IMR-90 (cell line): ENCODE measurements at regions not wholly inside any gene's neighbourhood (a gene's known extent, or its start where the extent isn't known, plus 50 kb on each side); places are given as distances from the start of the nearest gene placed in this dataset.

ENCODE experiments used
- ATAC-seq: fragments of 200-7000 bp; cut with Tn5 transposase; 2 replicates; pipeline ENCODE4 v1.9.1; 2020; ENCODE audit warnings: low read depth, mild to moderate bottlenecking, moderate library complexity
- BruUV-seq: library from RNA; stranded (reverse); fragments of 400-500 nt; replicated peaks from 2 replicates; lab custom pipeline; 2021; lab: Mats Ljungman, UMichigan
- CTCF ChIA-PET: fragments of 300-600 bp; formaldehyde crosslinking; extraction: SDS; loops from one replicate; lab custom pipeline; 2021; ENCODE audit warnings: antibody characterized with exemption; lab: Yijun Ruan, JAX
- POLR2A ChIA-PET: fragments of 300-600 bp; sonication (Branson Sonifier 250); formaldehyde crosslinking; loops from one replicate; lab custom pipeline; 2022; ENCODE audit warnings: antibody characterized with exemption; ENCODE audit not compliant: unreplicated experiment; lab: Charles Lee
- DNase-seq: peaks from one replicate; pipeline ENCODE4 v3.0.0; 2013
- H2AFZ ChIP-seq: replicated peaks from 2 replicates; pipeline ENCODE3; 2013; ENCODE audit warnings: low read length, mild to moderate bottlenecking; ENCODE audit not compliant: poor library complexity
- H2AK5ac ChIP-seq: 2 replicates; pipeline ENCODE4 v1.6.1; 2013; ENCODE audit warnings: low read depth, low read length, inconsistent platforms
- H2AK9ac ChIP-seq: replicated peaks from 2 replicates; pipeline ENCODE3; 2013; ENCODE audit warnings: mild to moderate bottlenecking, low read depth, low read length, moderate library complexity; ENCODE audit not compliant: poor library complexity
- H2BK120ac ChIP-seq: 2 replicates; pipeline ENCODE4 v1.6.1; 2013; ENCODE audit warnings: low read depth, low read length, inconsistent platforms
- H2BK15ac ChIP-seq: 3 replicates; pipeline ENCODE4 v1.6.1; 2013; ENCODE audit warnings: low read depth, low read length, inconsistent platforms
- H2BK20ac ChIP-seq: 2 replicates; pipeline ENCODE4 v1.6.1; 2013; ENCODE audit warnings: low read depth, mild to moderate bottlenecking, inconsistent platforms, low read length, moderate library complexity
- H2BK5ac ChIP-seq: 2 replicates; pipeline ENCODE4 v1.6.1; 2013; ENCODE audit warnings: mild to moderate bottlenecking, low read depth, low read length, inconsistent platforms; ENCODE audit not compliant: poor library complexity, severe bottlenecking
- H3K14ac ChIP-seq: replicated peaks from 2 replicates; pipeline ENCODE4 v1.6.1; 2013; ENCODE audit warnings: low read depth, low read length, inconsistent platforms
- H3K18ac ChIP-seq: 2 replicates; pipeline ENCODE4 v1.6.1; 2013; ENCODE audit warnings: low read depth, low read length, control low read depth
- H3K23ac ChIP-seq: 2 replicates; pipeline ENCODE4 v1.6.1; 2013; ENCODE audit warnings: low read depth, low read length, inconsistent platforms
- H3K27ac ChIP-seq: 2 replicates; pipeline ENCODE4 v1.5.1; 2013; ENCODE audit warnings: mild to moderate bottlenecking, control low read depth, low read length; ENCODE audit not compliant: insufficient read depth
- H3K27me3 ChIP-seq: 2 replicates; pipeline ENCODE4 v1.6.1; 2013; ENCODE audit warnings: low read length; ENCODE audit not compliant: control insufficient read depth, insufficient read depth
- H3K36me3 ChIP-seq: 2 replicates; pipeline ENCODE4 v1.6.1; 2013; ENCODE audit warnings: low read length, mixed read lengths; ENCODE audit not compliant: control insufficient read depth, insufficient read depth
- H3K4ac ChIP-seq: 2 replicates; pipeline ENCODE4 v1.6.1; 2013; ENCODE audit warnings: low read depth, low read length, inconsistent platforms
- H3K4me1 ChIP-seq: 2 replicates; pipeline ENCODE4 v1.6.1; 2013; ENCODE audit warnings: low read length, mixed read lengths; ENCODE audit not compliant: control insufficient read depth, insufficient read depth
- H3K4me2 ChIP-seq: 2 replicates; pipeline ENCODE4 v1.6.1; 2013; ENCODE audit warnings: low read depth, mild to moderate bottlenecking, control low read depth, low read length, moderate library complexity
- H3K4me3 ChIP-seq: 2 replicates; pipeline ENCODE4 v1.5.1; 2013; ENCODE audit warnings: low read depth, mild to moderate bottlenecking, control low read depth, low read length, moderate library complexity; ENCODE audit not compliant: insufficient read depth
- H3K56ac ChIP-seq: 2 replicates; pipeline ENCODE4 v1.6.1; 2013; ENCODE audit warnings: low read length, inconsistent platforms; ENCODE audit not compliant: insufficient read depth; ENCODE audit errors: extremely low read depth
- H3K79me1 ChIP-seq, 2 experiments: 2 replicates each; pipeline ENCODE4 v1.6.1; 2013; ENCODE audit warnings: low read length in 2 of 2, inconsistent platforms in 1 of 2, low read depth in 1 of 2
- H3K9ac ChIP-seq: 2 replicates; pipeline ENCODE4 v1.6.1; 2013; ENCODE audit warnings: low read depth, low read length, control low read depth
- H3K9me1 ChIP-seq: 2 replicates; pipeline ENCODE4 v1.6.1; 2013; ENCODE audit warnings: low read length, inconsistent platforms; ENCODE audit not compliant: insufficient read depth
- H3K9me3 ChIP-seq: 2 replicates; pipeline ENCODE4 v1.6.1; 2013; ENCODE audit warnings: low read length; ENCODE audit not compliant: control insufficient read depth, insufficient read depth
- H4K20me1 ChIP-seq: 2 replicates; pipeline ENCODE4 v1.6.1; 2013; ENCODE audit warnings: low read length, inconsistent platforms; ENCODE audit not compliant: insufficient read depth
- H4K5ac ChIP-seq: 2 replicates; pipeline ENCODE4 v1.6.1; 2013; ENCODE audit warnings: mild to moderate bottlenecking, low read depth, low read length, control low read depth
- H4K8ac ChIP-seq, 2 experiments: 2 replicates each; pipeline ENCODE4 v1.6.1; 2013; ENCODE audit warnings: low read depth in 2 of 2, low read length in 2 of 2, control low read depth in 1 of 2, inconsistent platforms in 1 of 2
- H4K91ac ChIP-seq: 2 replicates; pipeline ENCODE4 v1.6.1; 2013; ENCODE audit warnings: low read depth, low read length, inconsistent platforms; ENCODE audit not compliant: insufficient read depth
- BHLHE40 ChIP-seq: fragments of 150-350 bp; IDR thresholded peaks from 2 replicates; pipeline ENCODE4 v1.6.1; 2016; ENCODE audit warnings: mild to moderate bottlenecking, low read depth, low read length
- CEBPB ChIP-seq: IDR thresholded peaks from 2 replicates; pipeline ENCODE4 v1.6.1; 2012; ENCODE audit warnings: low read depth, low read length, improper control_type of control experiment
- CHD1 ChIP-seq: IDR thresholded peaks from 2 replicates; pipeline ENCODE4 v1.6.1; 2012; ENCODE audit warnings: low read depth, low read length, improper control_type of control experiment
- CTCF ChIP-seq: conservative IDR thresholded peaks from 2 replicates; pipeline ENCODE4 v1.5.1; 2012; ENCODE audit warnings: mild to moderate bottlenecking, low read depth, low read length, improper control_type of control experiment
- ELK1 ChIP-seq: fragments of 150-350 bp; IDR thresholded peaks from 2 replicates; pipeline ENCODE4 v1.6.1; 2016; ENCODE audit warnings: low read depth, mild to moderate bottlenecking, low read length, moderate library complexity, borderline replicate concordance
- FOS ChIP-seq: fragments of 150-350 bp; IDR thresholded peaks from 2 replicates; pipeline ENCODE4 v1.6.1; 2016; ENCODE audit warnings: low read depth, low read length
- MAFK ChIP-seq: IDR thresholded peaks from 2 replicates; pipeline ENCODE4 v1.6.1; 2012; ENCODE audit warnings: low read depth, low read length, improper control_type of control experiment
- MAZ ChIP-seq: IDR thresholded peaks from 2 replicates; pipeline ENCODE4 v1.6.1; 2012; ENCODE audit warnings: low read depth, mild to moderate bottlenecking, low read length, improper control_type of control experiment, moderate library complexity, borderline replicate concordance
- MXI1 ChIP-seq: IDR thresholded peaks from 2 replicates; pipeline ENCODE4 v1.6.1; 2012; ENCODE audit warnings: low read depth, mild to moderate bottlenecking, low read length, moderate library complexity, borderline replicate concordance
- NFE2L2 ChIP-seq: fragments of 150-350 bp; IDR thresholded peaks from 2 replicates; pipeline ENCODE4 v1.6.1; 2016; ENCODE audit warnings: low read depth, mild to moderate bottlenecking, low read length
- POLR2A ChIP-seq: IDR thresholded peaks from 2 replicates; pipeline ENCODE4 v1.6.1; 2012; ENCODE audit warnings: mild to moderate bottlenecking, low read depth, low read length
- RAD21 ChIP-seq: IDR thresholded peaks from 2 replicates; pipeline ENCODE4 v1.6.1; 2012; ENCODE audit warnings: low read length, improper control_type of control experiment
- RCOR1 ChIP-seq: IDR thresholded peaks from 2 replicates; pipeline ENCODE4 v1.6.1; 2012; ENCODE audit warnings: mild to moderate bottlenecking, low read length, improper control_type of control experiment; ENCODE audit not compliant: insufficient replicate concordance
- RFX5 ChIP-seq: IDR thresholded peaks from 2 replicates; pipeline ENCODE4 v1.8.0; 2012; ENCODE audit warnings: low read depth, mild to moderate bottlenecking, low read length, moderate library complexity
- SMC3 ChIP-seq: fragments of 150-350 bp; IDR thresholded peaks from 2 replicates; pipeline ENCODE4 v1.6.1; 2016; ENCODE audit warnings: low read depth, mild to moderate bottlenecking, antibody characterized with exemption, low read length, moderate library complexity
- USF2 ChIP-seq: fragments of 150-350 bp; IDR thresholded peaks from 2 replicates; pipeline ENCODE4 v1.6.1; 2017; ENCODE audit warnings: mild to moderate bottlenecking, antibody characterized with exemption, low read length, low read depth
- WGBS, 2 experiments: methylation state at CpG; one replicate each; pipeline versions ENCODE4 v1.1.5 to v1.1.7; 2013; ENCODE audit warnings: missing lambda C conversion rate in 2 of 2; ENCODE audit not compliant: insufficient read length in 1 of 2; ENCODE audit errors: extremely low coverage in 2 of 2; 5-methylcytosine and 5-hydroxymethylcytosine counted together
- dilution Hi-C: fragments of 300-500 bp; cut with HindIII; formaldehyde crosslinking; loops from one replicate; pipeline ENCODE4 v1.14.3; 2018; ENCODE audit warnings: low sequenced_read_pairs; ENCODE audit not compliant: unreplicated experiment
- in situ Hi-C: fragments of 300-500 bp; cut with MboI; formaldehyde crosslinking; loops from 3 replicates; pipeline ENCODE4 v1.14.3; 2019; ENCODE audit warnings: low sequenced_read_pairs, inconsistent platforms, mixed read lengths
- intact Hi-C: fragments of 100-400 bp; cut with micrococcal nuclease; formaldehyde crosslinking; loops from 2 replicates; pipeline ENCODE4 v1.10.0; 2022

- Histone ChIP-seq H3K27me3 (peaks cover 25% of the 10 kb centered on the region), H2AK9ac (no peak overlapping the region), H4K91ac (no peak overlapping the region), H3K18ac (no peak overlapping the region), H3K9me3 (no peaks in the 10 kb centered on the region), H2AFZ (no peak overlapping the region), H2BK120ac (no peak overlapping the region), H3K4ac (no peak overlapping the region), H4K8ac (no peak overlapping the region), H3K27ac (no peak overlapping the region), H2AK5ac (no peak overlapping the region), H3K9ac (no peak overlapping the region), H3K4me1 (peaks cover 2% of the 10 kb centered on the region; the same call in 1 of the 2 replicates), H3K4me2 (no peak overlapping the region), H2BK5ac (no peak overlapping the region), H4K5ac (no peak overlapping the region), H2BK15ac (no peak overlapping the region), H3K4me3 (no peak overlapping the region), H4K20me1 (no peaks in the 10 kb centered on the region), H2BK20ac (no peak overlapping the region), H3K14ac (no peak overlapping the region), H3K9me1 (no peaks in the 10 kb centered on the region), H3K36me3 (no peaks in the 10 kb centered on the region), H3K79me1 (no peaks in the 10 kb centered on the region), H3K56ac (no peak overlapping the region), H3K23ac (no peak overlapping the region)
- CTCF ChIA-PET, result no interaction called here
- POLR2A ChIA-PET, result no interaction called here
- TF ChIP-seq RFX5, result no peak
- no peak for TF ChIP-seq SMC3
- TF ChIP-seq CHD1, result no peak
- no peak for TF ChIP-seq CTCF
- TF ChIP-seq MAZ, result no peak
- TF ChIP-seq NFE2L2, result no peak
- no peak for TF ChIP-seq USF2
- no peak for TF ChIP-seq RAD21
- TF ChIP-seq RCOR1, result no peak
- no peak for TF ChIP-seq POLR2A
- TF ChIP-seq BHLHE40, result no peak
- no peak for TF ChIP-seq ELK1
- TF ChIP-seq MAFK, result no peak
- TF ChIP-seq CEBPB, result no peak
- TF ChIP-seq MXI1, result no peak
- TF ChIP-seq FOS, result no peak
- dilution Hi-C loops (no loop called here), intact Hi-C loops (no loop called here), in situ Hi-C loops (no loop called here)
- no peak for DNase-seq
- BruUV-seq, result no TSS peak
- WGBS, 2 experiments, result no CpG with 5 or more reads among the region's 1 CpG
- ATAC-seq, result no peak
Observed at GRCh38 chr3:124610130-124610529, 120.1 kb upstream of the UMPS start.
